Bronchial epithelial cell (primary cell): ENCODE measurements at regions not wholly inside any gene's neighbourhood (a gene's known extent, or its start where the extent isn't known, plus 50 kb on each side); places are given as distances from the start of the nearest gene placed in this dataset.

Source experiments
- DNase-seq: peaks from one replicate; pipeline ENCODE4 v3.0.0-alpha.2; 2010; ENCODE audit warnings: low read depth
- FAIRE-seq: peaks from 2 replicates; lab custom pipeline; 2011; peaks lifted over from hg19 to GRCh38; lab: Jason Lieb, UNC
- H3K27me3 ChIP-seq: 2 replicates; pipeline ENCODE4 v1.5.1; 2011; ENCODE audit warnings: low read length; ENCODE audit not compliant: control insufficient read depth, insufficient read depth
- H3K36me3 ChIP-seq: 2 replicates; pipeline ENCODE4 v1.5.1; 2011; ENCODE audit warnings: low read length; ENCODE audit not compliant: control insufficient read depth, insufficient read depth
- H3K4me3 ChIP-seq: 2 replicates; pipeline ENCODE4 v1.5.1; 2011; ENCODE audit warnings: mild to moderate bottlenecking, low read depth, low read length, control low read depth
- TF ChIP-seq, protein P1 (sequence below): IDR thresholded peaks from 2 replicates; pipeline ENCODE4 v1.5.1; 2011; ENCODE audit warnings: mild to moderate bottlenecking, moderate library complexity, low read length, control low read depth, inconsistent platforms; ENCODE audit not compliant: insufficient read depth, severe bottlenecking

DNA sequence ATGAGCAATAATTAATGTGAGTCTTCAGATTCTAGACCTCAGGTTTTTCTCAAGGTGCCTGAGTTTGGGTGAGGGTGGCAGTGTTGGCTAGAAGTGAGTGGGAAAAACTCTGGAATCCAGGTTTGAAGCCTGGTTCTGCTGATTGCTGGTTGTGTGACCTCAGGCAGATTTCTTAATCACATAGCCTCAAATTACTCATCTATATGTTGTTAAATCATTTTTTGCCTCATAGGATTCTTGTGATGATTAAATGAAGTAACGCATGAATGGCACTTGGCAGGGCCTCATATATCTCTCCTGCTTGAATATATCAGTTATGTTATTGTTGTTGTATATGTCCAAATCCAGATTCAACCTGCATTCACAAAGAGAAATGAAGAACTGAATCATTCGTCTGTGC lies 60.5 kb downstream of the NR2F2 start:
- FAIRE-seq (no peak), DNase-seq (peak; percentile 51)
- TF ChIP-seq, protein P1, sequence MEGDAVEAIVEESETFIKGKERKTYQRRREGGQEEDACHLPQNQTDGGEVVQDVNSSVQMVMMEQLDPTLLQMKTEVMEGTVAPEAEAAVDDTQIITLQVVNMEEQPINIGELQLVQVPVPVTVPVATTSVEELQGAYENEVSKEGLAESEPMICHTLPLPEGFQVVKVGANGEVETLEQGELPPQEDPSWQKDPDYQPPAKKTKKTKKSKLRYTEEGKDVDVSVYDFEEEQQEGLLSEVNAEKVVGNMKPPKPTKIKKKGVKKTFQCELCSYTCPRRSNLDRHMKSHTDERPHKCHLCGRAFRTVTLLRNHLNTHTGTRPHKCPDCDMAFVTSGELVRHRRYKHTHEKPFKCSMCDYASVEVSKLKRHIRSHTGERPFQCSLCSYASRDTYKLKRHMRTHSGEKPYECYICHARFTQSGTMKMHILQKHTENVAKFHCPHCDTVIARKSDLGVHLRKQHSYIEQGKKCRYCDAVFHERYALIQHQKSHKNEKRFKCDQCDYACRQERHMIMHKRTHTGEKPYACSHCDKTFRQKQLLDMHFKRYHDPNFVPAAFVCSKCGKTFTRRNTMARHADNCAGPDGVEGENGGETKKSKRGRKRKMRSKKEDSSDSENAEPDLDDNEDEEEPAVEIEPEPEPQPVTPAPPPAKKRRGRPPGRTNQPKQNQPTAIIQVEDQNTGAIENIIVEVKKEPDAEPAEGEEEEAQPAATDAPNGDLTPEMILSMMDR = no peak
- H3K36me3 ChIP-seq = no peaks in the 10 kb centered on the region
- no peak overlapping the region for H3K4me3 ChIP-seq
- no peaks in the 10 kb centered on the region for H3K27me3 ChIP-seq

DNA sequence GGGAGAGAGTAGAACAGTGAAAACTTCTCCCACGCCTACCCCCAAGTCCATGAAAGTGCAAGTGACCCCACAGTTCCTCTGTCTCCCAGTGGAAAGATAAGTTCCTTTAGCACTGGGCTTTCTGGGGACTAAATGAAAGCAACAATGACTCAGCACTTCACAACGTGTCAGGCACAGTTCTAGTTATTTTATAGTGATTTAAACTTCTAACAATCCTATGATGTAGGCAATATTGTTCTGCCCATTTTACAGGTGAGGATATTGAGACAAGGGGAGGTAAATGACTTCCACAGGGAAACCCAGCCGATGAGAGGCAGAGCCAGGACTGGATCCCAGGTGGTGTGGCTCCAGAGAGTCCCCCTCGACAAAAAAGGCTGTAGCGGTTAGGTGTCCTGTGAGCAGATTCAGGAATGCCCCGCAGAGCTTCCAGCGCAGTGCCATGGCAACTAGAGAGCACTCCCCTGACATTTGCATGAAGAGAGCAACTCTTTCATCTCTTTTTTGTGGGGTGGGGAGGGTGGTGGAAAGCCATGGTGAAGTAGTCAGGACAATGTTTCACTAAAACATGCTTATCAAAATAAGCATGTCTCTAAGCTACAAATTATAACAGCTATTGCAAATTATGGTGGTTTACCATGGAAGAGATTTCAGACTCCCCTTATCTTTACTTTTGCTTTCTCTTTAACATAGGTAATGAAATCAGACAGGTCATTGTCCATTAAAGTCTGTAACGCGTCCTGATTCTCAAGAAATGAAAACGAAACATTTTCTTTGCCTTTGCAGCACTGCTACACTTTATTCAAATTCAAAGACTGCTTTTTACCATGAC lies 62.1 kb downstream of the NR2F2 start:
- H3K4me3 ChIP-seq = no peak overlapping the region
- TF ChIP-seq, protein P1 = no peak
- no peaks in the 10 kb centered on the region for H3K27me3 ChIP-seq
- FAIRE-seq = no peak
- DNase-seq = no peak
- H3K36me3 ChIP-seq = no peaks in the 10 kb centered on the region

DNA sequence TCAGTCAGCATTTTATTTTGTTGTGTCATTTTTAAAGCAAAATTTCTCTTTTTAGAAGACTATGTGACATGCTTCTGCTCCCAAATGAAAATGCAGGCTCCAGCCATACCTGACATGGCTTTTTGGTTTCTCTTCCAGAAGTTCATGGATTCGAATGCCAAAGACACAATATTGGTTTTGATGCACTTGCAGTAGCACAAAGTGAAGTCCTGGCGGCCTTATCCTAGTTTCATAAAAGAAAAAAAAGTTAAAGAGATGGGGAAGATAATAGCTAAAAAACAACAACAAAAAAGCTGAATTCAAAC lies 62.7 kb downstream of the NR2F2 start:
- Histone ChIP-seq H3K4me3 (no peak overlapping the region), H3K27me3 (no peaks in the 10 kb centered on the region), H3K36me3 (no peaks in the 10 kb centered on the region)
- FAIRE-seq (no peak), DNase-seq (no peak)
- TF ChIP-seq, protein P1 = no peak

DNA sequence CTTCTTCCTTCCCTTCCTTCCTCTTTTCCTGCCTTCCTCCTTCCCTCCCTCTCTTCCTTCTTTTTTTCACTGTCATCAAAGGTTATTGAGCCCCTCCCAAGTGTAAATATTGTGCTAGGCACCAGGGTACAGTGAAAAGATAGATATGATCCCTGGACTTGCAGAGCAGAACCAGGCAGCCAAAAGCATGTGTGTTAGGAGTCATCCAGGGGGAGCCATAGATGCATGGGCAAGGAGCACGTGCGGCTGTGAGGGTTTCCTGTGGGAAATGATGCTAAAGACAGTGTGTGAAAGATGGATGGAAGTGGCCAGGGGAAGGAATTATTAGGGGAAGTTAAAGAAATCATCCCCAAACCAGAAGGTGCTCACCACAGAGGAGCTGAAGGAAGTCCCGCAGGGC lies 65.2 kb downstream of the NR2F2 start:
- TF ChIP-seq, protein P1 = no peak
- H3K27me3 ChIP-seq = no peaks in the 10 kb centered on the region

DNA sequence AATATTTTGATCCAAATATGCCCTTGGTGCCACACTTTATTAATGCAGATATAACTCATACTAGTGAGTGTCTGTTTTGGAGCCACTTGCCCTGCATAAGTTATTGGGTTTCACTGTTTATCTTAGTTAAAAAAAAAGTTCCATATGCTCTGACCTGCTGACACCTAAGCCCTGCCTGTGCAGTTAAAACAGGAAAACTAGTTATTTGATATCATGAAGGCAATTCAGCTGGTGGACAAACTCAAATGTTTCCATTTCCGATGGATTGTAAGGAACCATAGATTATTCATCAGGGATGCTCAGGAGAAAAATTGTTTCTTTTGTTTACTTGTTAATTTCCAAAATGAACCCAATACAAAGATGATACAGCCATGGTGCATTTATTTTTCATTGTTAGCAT lies 68.3 kb downstream of the NR2F2 start:
- no peak for DNase-seq
- TF ChIP-seq, protein P1 = no peak
- no peak for FAIRE-seq
- H3K4me3 ChIP-seq = no peak overlapping the region
- H3K27me3 ChIP-seq = peaks cover 1% of the 10 kb centered on the region
- no peaks in the 10 kb centered on the region for H3K36me3 ChIP-seq

More for the DNA sequence above, 65.2 kb downstream of the NR2F2 start:
- Histone ChIP-seq H3K36me3 (no peaks in the 10 kb centered on the region), H3K4me3 (no peak overlapping the region)
- FAIRE-seq (no peak), DNase-seq (no peak)

DNA sequence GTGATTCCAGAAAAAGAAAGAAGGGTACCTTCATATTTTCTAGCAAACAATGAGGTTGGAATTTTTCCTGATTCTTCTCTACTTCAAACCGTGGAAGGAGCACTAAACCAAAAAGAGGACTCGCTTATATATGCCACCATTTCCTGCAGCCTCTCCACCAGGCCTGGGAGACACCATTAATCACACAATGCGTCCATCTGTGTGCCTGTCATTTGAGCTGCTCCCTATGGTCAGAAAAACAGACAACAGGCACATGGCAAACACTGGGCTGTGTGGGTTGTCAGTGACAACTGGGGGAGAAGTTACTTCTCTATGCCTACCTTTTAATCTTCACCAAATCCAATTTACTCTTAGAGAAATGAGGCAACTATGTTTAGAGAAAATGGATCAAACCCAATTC lies 71.9 kb downstream of the NR2F2 start:
- H3K27me3 ChIP-seq = peaks cover 4% of the 10 kb centered on the region
- no peak for FAIRE-seq
- H3K4me3 ChIP-seq = no peak overlapping the region
- no peaks in the 10 kb centered on the region for H3K36me3 ChIP-seq
- TF ChIP-seq, protein P1 = no peak
- no peak for DNase-seq
